HG02885 (cell line): ENCODE measurements at regions not wholly inside any gene's neighbourhood (a gene's known extent, or its start where the extent isn't known, plus 50 kb on each side); places are given as distances from the start of the nearest gene placed in this dataset.

Experiments
- ATAC-seq: cut with Tn5 transposase; IDR thresholded peaks from one replicate; pipeline ENCODE4 v1.9.1; 2021; ENCODE audit warnings: mild to moderate bottlenecking; ENCODE audit not compliant: unreplicated experiment, poor library complexity

GRCh38 chr9:6067426-6067825 is 52.0 kb upstream of the RANBP6 start:
- ATAC-seq, result no peak
